ENCODE measurements at regions not wholly inside any gene's neighbourhood (a gene's known extent, or its start where the extent isn't known, plus 50 kb on each side); places are given as distances from the start of the nearest gene placed in this dataset.

DNA sequence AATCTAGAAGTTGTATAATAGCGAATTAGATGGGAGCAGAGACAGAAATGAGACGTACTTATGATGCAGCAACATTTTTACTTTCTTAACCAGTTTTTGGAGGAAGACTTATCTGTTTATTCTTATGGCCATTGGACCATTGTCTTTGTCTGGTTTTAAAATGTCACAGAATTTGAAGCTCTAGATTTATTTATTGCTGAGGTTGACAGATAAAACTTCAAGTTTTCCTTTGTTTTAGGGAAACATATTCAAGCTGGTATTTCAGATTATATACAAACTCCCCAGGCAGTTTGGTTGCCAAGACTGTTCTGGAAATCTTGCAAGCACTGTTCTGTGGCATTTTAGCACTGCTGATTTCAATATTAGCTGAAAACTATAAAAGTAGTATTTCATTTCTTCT, 1021.7 kb downstream of the GALC start:
- 92 to 93% methylated on average over 2 of the region's 2 CpGs for WGBS, 2 donors
- intact Hi-C loops (cut with DNase I) = no loop called here
- Histone ChIP-seq H3K36me3 (no peaks in the 10 kb centered on the region), H3K9me3 (no peaks in the 10 kb centered on the region), H3K27me3 (no peaks in the 10 kb centered on the region), H3K4me1 (no peaks in the 10 kb centered on the region), H3K4me3 (replicated peaks in 1 of 3) (no peak overlapping the region), H3K27ac (no peak overlapping the region)
- DNase-seq = no peak
- TF ChIP-seq POLR2A (IDR thresholded peaks at IDR 0.05) = no peak
- no peak for TF ChIP-seq CTCF (IDR thresholded peaks at IDR 0.05)

- no peak overlapping the region for H3K27ac ChIP-seq
Measured at GRCh38 chr14:86961106-86961716, 1031.8 kb downstream of the GALC start.

GRCh38 chr14:86955771-86956354, 1037.1 kb downstream of the GALC start:
- Histone ChIP-seq H3K4me3 (replicated peaks in 1 of 3) (no peak overlapping the region), H3K4me1 (no peaks in the 10 kb centered on the region), H3K36me3 (no peaks in the 10 kb centered on the region), H3K27me3 (no peaks in the 10 kb centered on the region), H3K27ac (no peak overlapping the region), H3K9me3 (no peaks in the 10 kb centered on the region)
- intact Hi-C loops (cut with DNase I) = no loop called here
- TF ChIP-seq CTCF (IDR thresholded peaks at IDR 0.05) = no peak
- no peak for TF ChIP-seq POLR2A (IDR thresholded peaks at IDR 0.05)
- DNase-seq = no peak
- WGBS, 2 donors = 86 to 89% methylated on average over 5 of the region's 5 CpGs

More at GRCh38 chr14:86961106-86961716, 1031.8 kb downstream of the GALC start:
- H3K36me3 ChIP-seq = no peaks in the 10 kb centered on the region
- H3K27me3 ChIP-seq = no peaks in the 10 kb centered on the region
- no peak overlapping the region for H3K4me3 ChIP-seq (replicated peaks in 1 of 3)
- no peaks in the 10 kb centered on the region for H3K4me1 ChIP-seq
- DNase-seq = no peak
- no peak for TF ChIP-seq CTCF (IDR thresholded peaks at IDR 0.05)
- no peak for TF ChIP-seq POLR2A (IDR thresholded peaks at IDR 0.05)
- no peaks in the 10 kb centered on the region for H3K9me3 ChIP-seq
- intact Hi-C loops (cut with DNase I) = no loop called here
- 56 to 66% methylated on average over 2 of the region's 2 CpGs for WGBS, 2 donors

DNA sequence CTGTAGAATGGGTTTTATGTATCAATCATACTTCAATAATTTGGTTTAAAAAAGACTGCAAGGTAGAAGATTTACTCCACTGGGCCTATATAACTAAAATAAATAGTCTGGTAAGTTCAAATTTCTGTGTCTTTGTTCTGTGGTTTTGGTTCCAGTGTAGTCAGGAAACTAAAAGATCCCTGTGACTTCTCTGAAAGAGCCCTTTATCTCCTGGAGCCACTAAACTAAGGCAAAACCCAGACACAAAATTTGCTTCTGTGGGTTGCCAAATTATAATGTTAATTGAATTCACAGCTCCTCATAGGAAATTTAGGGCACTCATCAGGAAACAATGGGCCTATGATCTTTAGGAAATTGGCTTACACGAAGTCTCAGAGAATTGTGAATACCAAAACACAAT, 1038.4 kb downstream of the GALC start:
- no peak for TF ChIP-seq CTCF (IDR thresholded peaks at IDR 0.05)
- TF ChIP-seq POLR2A (IDR thresholded peaks at IDR 0.05) = no peak
- WGBS, 2 donors = 42 to 50% methylated on average over 1 of the region's 1 CpG
- Histone ChIP-seq H3K4me3 (replicated peaks in 1 of 3) (no peak overlapping the region), H3K4me1 (no peaks in the 10 kb centered on the region), H3K27me3 (no peaks in the 10 kb centered on the region), H3K36me3 (no peaks in the 10 kb centered on the region), H3K27ac (no peak overlapping the region), H3K9me3 (no peaks in the 10 kb centered on the region)
- DNase-seq = no peak
- intact Hi-C loops (cut with DNase I) = no loop called here

DNA sequence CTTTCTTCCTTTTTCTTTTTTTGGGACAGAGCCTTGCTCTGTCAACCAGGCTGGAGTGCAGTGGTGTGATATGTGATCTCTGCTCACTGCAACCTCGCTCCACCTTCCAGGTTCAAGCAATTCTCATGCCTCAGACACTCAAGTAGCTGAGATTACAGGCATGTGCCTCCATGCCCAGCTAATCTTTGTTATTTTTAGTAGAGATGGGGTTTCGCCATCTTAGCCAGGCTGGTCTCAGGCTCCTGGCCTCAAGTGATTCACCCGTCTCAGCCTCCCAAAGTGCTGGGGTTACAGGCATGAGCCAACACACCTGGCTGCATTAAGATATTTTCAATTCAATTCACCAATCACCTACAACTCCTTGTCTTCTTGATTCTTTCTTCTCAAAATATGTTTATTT, 1046.5 kb downstream of the GALC start:
- Histone ChIP-seq H3K4me1 (no peaks in the 10 kb centered on the region), H3K9me3 (no peaks in the 10 kb centered on the region), H3K27me3 (no peaks in the 10 kb centered on the region), H3K4me3 (replicated peaks in 1 of 3) (no peak overlapping the region), H3K36me3 (no peaks in the 10 kb centered on the region), H3K27ac (no peak overlapping the region)
- no peak for DNase-seq
- WGBS, 2 donors = 53 to 57% methylated on average over 3 of the region's 3 CpGs
- intact Hi-C loops (cut with DNase I) = no loop called here
- no peak for TF ChIP-seq POLR2A (IDR thresholded peaks at IDR 0.05)
- TF ChIP-seq CTCF (IDR thresholded peaks at IDR 0.05) = no peak

Measured in thyroid gland (tissue), 4 donors.